ENCODE measurements at regions not wholly inside any gene's neighbourhood (a gene's known extent, or its start where the extent isn't known, plus 50 kb on each side); places are given as distances from the start of the nearest gene placed in this dataset.
"Not testable (repeated sequence)": the region's sequence is repeated elsewhere in the genome, so short reads cannot be mapped to it uniquely, and the experiment has no call there.

DNA sequence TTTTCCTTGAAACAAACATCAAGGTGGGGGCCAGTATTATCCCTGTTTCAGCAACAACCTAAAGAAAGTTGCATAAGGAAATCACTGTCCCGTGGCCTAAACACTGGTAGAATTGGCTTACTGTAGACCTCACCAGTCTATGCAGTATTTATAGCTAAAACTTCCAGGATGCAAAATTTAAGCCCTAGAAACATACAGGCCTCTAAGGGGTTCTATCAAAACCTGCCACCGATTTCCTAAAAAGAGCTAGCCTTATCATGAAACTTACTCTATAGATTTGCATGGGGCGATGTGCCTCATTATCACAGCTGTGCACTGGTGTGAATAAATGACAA, 84.3 kb upstream of the FOXQ1 start:
- Mint-ChIP-seq H3K36me3 (no peaks in the 10 kb centered on the region), H3K4me3 (no peak overlapping the region), H3K27ac (no peak overlapping the region), H3K27me3 (ENCODE audit: low read depth in 3 of 3) (peaks cover 2 to 8% (median 5%) of the 10 kb centered on the region in 3 donors), H3K9me3 (peaks cover 0 to 2% (median 0%) of the 10 kb centered on the region in 6 donors), H3K4me1 (no peaks in the 10 kb centered on the region)
- no peak for DNase-seq

DNA sequence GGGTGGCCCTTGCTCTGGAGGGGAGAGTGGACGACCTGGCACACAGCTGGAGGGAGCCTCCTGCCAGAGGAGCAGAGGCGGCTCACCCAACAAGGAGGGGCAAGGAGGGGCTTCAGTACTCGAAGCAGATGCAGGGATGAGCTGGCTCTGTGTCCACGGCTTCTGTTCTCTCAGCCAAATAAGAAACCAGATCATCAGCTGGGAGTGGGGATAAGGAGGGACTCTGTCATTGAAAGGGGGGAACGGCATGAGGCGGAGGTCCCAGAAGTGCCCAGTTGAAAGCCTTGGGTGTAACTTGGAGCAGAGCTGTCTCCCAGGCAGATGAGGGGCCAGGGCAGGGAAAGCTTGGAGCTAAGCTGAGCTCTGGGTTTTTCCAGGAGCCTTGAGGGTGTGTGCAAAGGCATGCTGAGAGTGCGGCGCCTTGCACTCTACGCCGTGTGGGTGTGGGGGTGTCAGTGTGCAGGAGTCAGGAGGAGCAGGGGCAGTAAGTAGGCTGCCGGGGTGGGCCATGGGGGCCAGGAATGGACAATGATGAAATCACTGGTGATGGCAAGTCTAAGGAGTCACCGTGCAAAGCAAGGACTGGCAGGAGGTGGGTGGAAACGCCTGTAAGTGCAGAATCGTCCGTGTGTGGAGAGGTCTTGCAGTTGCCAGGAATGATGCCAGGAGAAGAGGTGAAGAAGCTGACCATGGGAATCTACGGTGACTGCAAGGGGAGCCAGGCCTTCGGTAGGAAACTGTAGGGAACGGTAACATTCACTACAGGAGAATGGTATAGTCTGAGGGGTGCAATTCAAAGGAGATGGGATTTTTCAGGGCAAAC, 85.4 kb upstream of the FOXQ1 start:
- H3K27ac Mint-ChIP-seq: no peak overlapping the region

DNA sequence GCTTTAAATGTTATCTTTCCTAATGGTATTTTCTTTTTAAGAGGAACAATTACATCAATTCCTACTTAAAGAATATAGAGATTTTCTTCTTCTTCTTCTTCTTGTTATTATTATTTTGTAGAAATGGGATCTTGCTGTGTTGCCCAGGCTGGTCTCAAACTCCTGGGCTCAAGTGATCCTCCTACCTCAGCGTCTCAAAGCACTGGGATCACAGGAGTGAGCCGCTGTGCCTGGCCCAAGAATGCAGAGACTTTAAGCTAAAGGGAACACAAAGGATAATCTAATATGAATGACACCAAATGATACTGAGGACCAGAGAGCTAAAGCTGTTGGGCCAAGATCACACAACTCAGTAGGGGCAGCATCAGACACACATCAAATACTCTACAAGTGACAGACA, 87.4 kb upstream of the FOXQ1 start:
- Mint-ChIP-seq H3K36me3 (no peaks in the 10 kb centered on the region), H3K9me3 (peaks cover 0 to 2% (median 0%) of the 10 kb centered on the region in 6 donors), H3K4me3 (no peak overlapping the region), H3K27ac (no peak overlapping the region), H3K27me3 (ENCODE audit: low read depth in 3 of 3) (peaks cover 0 to 6% (median 1%) of the 10 kb centered on the region in 3 donors), H3K4me1 (no peaks in the 10 kb centered on the region)
- DNase-seq: no peak

More for the DNA sequence above, 85.4 kb upstream of the FOXQ1 start:
- no peak overlapping the region for H3K4me3 Mint-ChIP-seq
- peaks cover 2 to 6% (median 3%) of the 10 kb centered on the region in 3 donors for H3K27me3 Mint-ChIP-seq (ENCODE audit: low read depth in 3 of 3)
- H3K4me1 Mint-ChIP-seq: no peaks in the 10 kb centered on the region
- DNase-seq: no peak
- H3K36me3 Mint-ChIP-seq: no peaks in the 10 kb centered on the region
- H3K9me3 Mint-ChIP-seq: peaks cover 0 to 2% (median 0%) of the 10 kb centered on the region in 6 donors

DNA sequence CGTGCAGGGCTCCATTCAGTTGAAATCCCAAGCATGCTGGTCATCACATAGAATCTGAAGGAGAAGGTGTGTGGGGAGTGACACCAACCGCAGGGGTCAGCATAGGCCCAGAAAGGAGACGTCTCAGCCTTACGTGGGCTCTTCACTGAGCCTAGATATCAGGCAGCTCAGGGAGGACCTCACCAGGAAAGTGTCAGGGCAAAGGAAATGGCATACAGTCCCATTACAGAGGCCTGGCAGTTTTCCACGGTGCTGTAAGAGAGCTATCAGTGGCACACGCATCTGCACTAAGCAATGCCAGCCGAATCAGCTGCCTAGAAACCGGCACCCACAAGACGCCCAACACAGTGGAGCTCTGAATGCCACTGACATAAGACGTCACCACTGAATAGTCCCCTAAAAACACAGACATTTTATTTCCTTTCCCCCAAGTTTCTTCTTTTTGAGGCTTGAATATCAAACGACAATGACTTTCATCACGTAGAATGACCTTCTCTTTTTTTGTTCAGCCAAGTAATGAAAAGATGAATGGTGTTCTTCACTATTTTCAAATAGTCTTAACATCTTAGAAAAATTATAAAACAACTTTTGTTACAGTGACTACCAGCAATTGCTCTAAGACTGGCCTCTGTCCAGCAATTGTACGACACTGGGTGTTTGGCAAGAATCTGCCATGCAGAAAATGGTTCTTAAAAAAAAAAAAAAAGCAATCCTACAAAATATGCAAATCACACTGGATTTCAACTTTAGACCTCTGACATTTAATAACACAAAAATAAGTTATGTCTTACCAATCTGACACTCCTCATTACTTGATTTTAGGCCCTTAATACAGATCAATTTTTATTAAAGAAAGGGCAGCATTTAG, 88.9 kb upstream of the FOXQ1 start:
- no peaks in the 10 kb centered on the region for H3K4me1 Mint-ChIP-seq
- H3K27ac Mint-ChIP-seq: no peak overlapping the region
- DNase-seq: no peak
- H3K4me3 Mint-ChIP-seq: no peak overlapping the region
- H3K9me3 Mint-ChIP-seq: peaks cover 0 to 2% (median 0%) of the 10 kb centered on the region in 6 donors
- H3K27me3 Mint-ChIP-seq (ENCODE audit: low read depth in 3 of 3): peaks cover 0 to 9% (median 2%) of the 10 kb centered on the region in 3 donors
- no peaks in the 10 kb centered on the region for H3K36me3 Mint-ChIP-seq

GRCh38 chr6:1217396-1217795, 94.5 kb upstream of the FOXQ1 start:
- Mint-ChIP-seq H3K27me3 (ENCODE audit: low read depth in 3 of 3) (peaks cover 0 to 9% (median 4%) of the 10 kb centered on the region in 3 donors), H3K4me3 (no peak overlapping the region), H3K9me3 (no peaks in the 10 kb centered on the region), H3K4me1 (no peaks in the 10 kb centered on the region), H3K36me3 (no peaks in the 10 kb centered on the region), H3K27ac (no peak overlapping the region)
- DNase-seq: no peak

GRCh38 chr6:1216488-1216974, 95.4 kb upstream of the FOXQ1 start:
- H3K27me3 Mint-ChIP-seq (ENCODE audit: low read depth in 3 of 3): peaks cover 0 to 10% (median 3%) of the 10 kb centered on the region in 3 donors
- no peaks in the 10 kb centered on the region for H3K9me3 Mint-ChIP-seq
- H3K36me3 Mint-ChIP-seq: no peaks in the 10 kb centered on the region
- H3K4me1 Mint-ChIP-seq: no peaks in the 10 kb centered on the region
- H3K4me3 Mint-ChIP-seq: no peak overlapping the region
- H3K27ac Mint-ChIP-seq: no peak overlapping the region
- DNase-seq: no peak

- H3K27me3 Mint-ChIP-seq (ENCODE audit: low read depth in 3 of 3): peaks cover 0 to 10% (median 2%) of the 10 kb centered on the region in 3 donors
- no peaks in the 10 kb centered on the region for H3K36me3 Mint-ChIP-seq
- no peak overlapping the region for H3K27ac Mint-ChIP-seq
- no peaks in the 10 kb centered on the region for H3K4me1 Mint-ChIP-seq
- no peaks in the 10 kb centered on the region for H3K9me3 Mint-ChIP-seq
- no peak for DNase-seq
- H3K4me3 Mint-ChIP-seq: no peak overlapping the region
Measured at GRCh38 chr6:1215884-1216487, 95.9 kb upstream of the FOXQ1 start.

GRCh38 chr6:1215023-1215422, 96.9 kb upstream of the FOXQ1 start:
- Mint-ChIP-seq H3K4me3 (no peak overlapping the region), H3K36me3 (no peaks in the 10 kb centered on the region), H3K9me3 (no peaks in the 10 kb centered on the region), H3K4me1 (no peaks in the 10 kb centered on the region), H3K27me3 (ENCODE audit: low read depth in 3 of 3) (peaks cover 0 to 10% (median 2%) of the 10 kb centered on the region in 3 donors), H3K27ac (no peak overlapping the region)
- no peak for DNase-seq

- no peaks in the 10 kb centered on the region for H3K9me3 Mint-ChIP-seq
- H3K36me3 Mint-ChIP-seq: no peaks in the 10 kb centered on the region
- H3K4me3 Mint-ChIP-seq: no peak overlapping the region
- peaks cover 0 to 2% (median 1%) of the 10 kb centered on the region in 3 donors for H3K27me3 Mint-ChIP-seq (ENCODE audit: low read depth in 3 of 3)
- no peak overlapping the region for H3K27ac Mint-ChIP-seq
- no peaks in the 10 kb centered on the region for H3K4me1 Mint-ChIP-seq
- DNase-seq: no peak
Measured at GRCh38 chr6:1212919-1213318, 99.0 kb upstream of the FOXQ1 start.

DNA sequence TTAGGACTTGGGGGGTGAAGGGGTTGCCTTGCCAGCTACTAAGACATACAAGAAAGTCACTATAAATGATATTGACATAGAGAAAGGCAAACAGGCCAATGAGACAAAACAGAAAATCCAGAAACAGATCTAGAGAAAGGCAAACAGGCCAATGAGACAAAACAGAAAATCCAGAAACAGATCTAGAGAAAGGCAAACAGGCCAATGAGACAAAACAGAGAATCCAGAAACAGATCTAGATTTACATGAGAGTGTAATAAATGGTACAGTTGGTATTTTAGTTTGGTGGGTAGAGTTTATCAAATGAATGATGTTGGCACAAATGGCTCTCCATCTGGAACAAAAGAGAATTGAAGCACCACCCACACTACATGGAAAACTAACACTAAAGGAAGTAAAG, 99.8 kb upstream of the FOXQ1 start:
- not testable (repeated sequence) for H3K36me3 Mint-ChIP-seq; H3K27me3 Mint-ChIP-seq (ENCODE audit: low read depth in 3 of 3); DNase-seq

GRCh38 chr6:1210631-1211030, 101.3 kb upstream of the FOXQ1 start:
- DNase-seq; H3K4me1 Mint-ChIP-seq; H3K4me3 Mint-ChIP-seq; H3K27me3 Mint-ChIP-seq (ENCODE audit: low read depth in 3 of 3); H3K36me3 Mint-ChIP-seq; H3K27ac Mint-ChIP-seq; H3K9me3 Mint-ChIP-seq: not testable (repeated sequence)

More for the DNA sequence above, 99.8 kb upstream of the FOXQ1 start:
- H3K9me3 Mint-ChIP-seq, H3K4me3 Mint-ChIP-seq, H3K27ac Mint-ChIP-seq, H3K4me1 Mint-ChIP-seq: not testable (repeated sequence)

- Mint-ChIP-seq H3K4me3 (no peak overlapping the region), H3K9me3 (no peaks in the 10 kb centered on the region), H3K27ac (no peak overlapping the region), H3K36me3 (no peaks in the 10 kb centered on the region), H3K27me3 (ENCODE audit: low read depth in 3 of 3) (peaks cover 0 to 6% (median 1%) of the 10 kb centered on the region in 3 donors), H3K4me1 (no peaks in the 10 kb centered on the region)
- no peak for DNase-seq
Measured at GRCh38 chr6:1208876-1209275, 103.0 kb upstream of the FOXQ1 start.

GRCh38 chr6:1203546-1203945, 108.4 kb upstream of the FOXQ1 start:
- Mint-ChIP-seq H3K4me1 (no peaks in the 10 kb centered on the region), H3K36me3 (no peaks in the 10 kb centered on the region), H3K4me3 (no peak overlapping the region), H3K27me3 (ENCODE audit: low read depth in 3 of 3) (peaks cover 0 to 4% (median 3%) of the 10 kb centered on the region in 3 donors), H3K27ac (no peak overlapping the region), H3K9me3 (peaks cover 0 to 1% (median 0%) of the 10 kb centered on the region in 6 donors)
- no peak for DNase-seq

DNA sequence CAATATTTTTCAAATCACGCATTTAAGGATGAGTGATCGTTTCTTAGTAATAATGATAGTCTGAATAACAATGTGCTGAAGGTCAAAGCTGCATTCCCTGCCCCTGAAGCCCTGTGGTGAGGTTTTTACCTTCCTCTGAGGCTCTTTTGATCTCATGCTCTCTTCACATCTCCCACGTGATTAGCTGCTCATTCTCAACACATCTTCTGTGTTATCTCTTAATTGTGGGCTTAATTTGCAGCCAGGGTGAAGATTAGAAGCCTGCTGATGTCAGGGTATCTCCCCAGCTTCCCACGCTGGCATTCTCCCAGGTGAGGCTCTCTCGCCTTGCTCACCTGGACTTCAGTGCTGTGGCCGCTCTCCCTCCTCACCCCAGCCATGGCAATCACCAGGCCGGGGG, 109.7 kb upstream of the FOXQ1 start:
- Mint-ChIP-seq H3K9me3 (peaks cover 0 to 3% (median 0%) of the 10 kb centered on the region in 6 donors), H3K4me3 (no peak overlapping the region), H3K4me1 (no peaks in the 10 kb centered on the region), H3K27ac (no peak overlapping the region), H3K27me3 (ENCODE audit: low read depth in 3 of 3) (peaks cover 0 to 4% (median 3%) of the 10 kb centered on the region in 3 donors), H3K36me3 (no peaks in the 10 kb centered on the region)
- no peak for DNase-seq

Data from immature natural killer cell (primary cell).